ENCODE measurements at regions not wholly inside any gene's neighbourhood (a gene's known extent, or its start where the extent isn't known, plus 50 kb on each side); places are given as distances from the start of the nearest gene placed in this dataset.

DNA sequence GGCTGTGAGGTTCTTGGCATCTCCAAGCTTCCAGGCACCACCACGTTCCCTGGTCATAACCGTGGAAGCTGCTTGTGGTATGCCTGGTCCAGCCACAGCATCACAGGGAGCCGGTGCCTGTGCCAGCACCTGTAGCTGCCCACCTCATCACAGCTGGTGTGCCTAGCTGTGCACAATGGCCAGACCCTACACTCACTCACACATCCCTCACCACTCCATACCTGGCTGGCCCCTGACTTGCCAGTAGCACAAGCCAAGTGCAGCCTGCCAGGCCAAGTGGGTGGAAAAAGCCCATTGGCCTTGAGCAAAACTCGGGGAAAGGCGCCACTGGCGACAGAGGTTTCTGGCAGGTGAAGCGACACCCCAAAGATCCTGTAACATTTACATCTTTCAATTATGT is 192.3 kb upstream of the MANEA start:
- Histone ChIP-seq H3K4me2 (ENCODE audit: low read depth, low read length) (no peak overlapping the region), H3K9ac (ENCODE audit: low read depth, low read length) (no peak overlapping the region), H3K9me3 (ENCODE audit: control insufficient read depth, insufficient read depth, low read length) (peaks cover 14% of the 10 kb centered on the region; the same call in 1 of the 2 replicates), H3K4me3 (ENCODE audit: insufficient read depth, low read depth, low read length) (no peak overlapping the region), H4K5ac (ENCODE audit: low read depth, low read length) (no peak overlapping the region), H3K56ac (ENCODE audit: extremely low read depth, insufficient read depth, low read length) (no peak overlapping the region), H3K36me3 (ENCODE audit: control insufficient read depth, insufficient read depth, low read length) (no peaks in the 10 kb centered on the region), H2AFZ (replicated peaks; ENCODE audit: low read length, poor library complexity) (no peak overlapping the region), H2BK120ac (ENCODE audit: low read depth, low read length) (no peak overlapping the region), H2BK20ac (ENCODE audit: low read depth, low read length) (no peak overlapping the region), H2AK9ac (replicated peaks; ENCODE audit: low read depth, low read length, poor library complexity) (no peak overlapping the region), H4K8ac (ENCODE audit: low read depth in 2 of 2, low read length in 2 of 2) (no peak overlapping the region), H3K14ac (replicated peaks; ENCODE audit: low read depth, low read length) (no peak overlapping the region), H3K27ac (ENCODE audit: insufficient read depth, low read length) (no peak overlapping the region), H4K20me1 (ENCODE audit: insufficient read depth, low read length) (no peaks in the 10 kb centered on the region), H3K27me3 (ENCODE audit: control insufficient read depth, insufficient read depth, low read length) (no peaks in the 10 kb centered on the region), H3K79me1 (ENCODE audit: low read depth in 1 of 2, low read length in 2 of 2) (no peaks in the 10 kb centered on the region), H3K4ac (ENCODE audit: low read depth, low read length) (no peak overlapping the region), H2BK5ac (ENCODE audit: low read depth, low read length, poor library complexity, severe bottlenecking) (no peak overlapping the region), H2BK15ac (ENCODE audit: low read depth, low read length) (no peak overlapping the region), H3K9me1 (ENCODE audit: insufficient read depth, low read length) (no peaks in the 10 kb centered on the region), H4K91ac (ENCODE audit: insufficient read depth, low read depth, low read length) (no peak overlapping the region), H3K4me1 (ENCODE audit: control insufficient read depth, insufficient read depth, low read length) (no peaks in the 10 kb centered on the region), H3K23ac (ENCODE audit: low read depth, low read length) (no peak overlapping the region), H3K18ac (ENCODE audit: low read depth, low read length) (no peak overlapping the region), H2AK5ac (ENCODE audit: low read depth, low read length) (no peak overlapping the region)
- CTCF ChIA-PET, result no interaction called here
- dilution Hi-C loops (cut with HindIII; ENCODE audit: low sequenced_read_pairs, unreplicated experiment), result no loop called here
- in situ Hi-C loops (cut with MboI; ENCODE audit: low sequenced_read_pairs), result no loop called here
- POLR2A ChIA-PET (ENCODE audit: unreplicated experiment), result no interaction called here
- WGBS, 2 experiments (ENCODE audit: extremely low coverage in 2 of 2, insufficient read length in 1 of 2), result 52% methylated on average over 2 of the region's 7 CpGs; no CpG with 5 or more reads in 1 of the 2 experiments
- DNase-seq (no peak), ATAC-seq (ENCODE audit: low read depth) (no peak)
- intact Hi-C loops (cut with micrococcal nuclease), result no loop called here
- BruUV-seq (replicated peaks), result no TSS peak
- no peak for TF ChIP-seq MXI1 (IDR thresholded peaks at IDR 0.05; ENCODE audit: borderline replicate concordance, low read depth, low read length)

All from IMR-90 (cell line).